ENCODE measurements at regions not wholly inside any gene's neighbourhood (a gene's known extent, or its start where the extent isn't known, plus 50 kb on each side); places are given as distances from the start of the nearest gene placed in this dataset.

GRCh38 chr4:160276785-160277325, 1174.0 kb downstream of the RAPGEF2 start:
- Mint-ChIP-seq H3K27me3 (no peaks in the 10 kb centered on the region), H3K36me3 (no peaks in the 10 kb centered on the region), H3K9me3 (peaks cover 19% of the 10 kb centered on the region), H3K4me3 (no peak overlapping the region), H3K27ac (no peak overlapping the region), H3K4me1 (no peaks in the 10 kb centered on the region)
- no peak for ATAC-seq (ENCODE audit: low read depth)
- POLR2A ChIA-PET: no interaction called here
- no peak for DNase-seq

- no peaks in the 10 kb centered on the region for H3K27me3 Mint-ChIP-seq
- DNase-seq: no peak
- ATAC-seq (ENCODE audit: low read depth): no peak
- no peak overlapping the region for H3K4me3 Mint-ChIP-seq
- H3K9me3 Mint-ChIP-seq: peaks cover 6% of the 10 kb centered on the region
- no peaks in the 10 kb centered on the region for H3K36me3 Mint-ChIP-seq
- H3K4me1 Mint-ChIP-seq: no peaks in the 10 kb centered on the region
- POLR2A ChIA-PET: no interaction called here
- H3K27ac Mint-ChIP-seq: no peak overlapping the region
These were observed 1180.2 kb downstream of the RAPGEF2 start for GRCh38 chr4:160283081-160283480.

GRCh38 chr4:160284516-160284915, 1181.6 kb downstream of the RAPGEF2 start:
- H3K4me1 Mint-ChIP-seq: no peaks in the 10 kb centered on the region
- POLR2A ChIA-PET: no interaction called here
- no peaks in the 10 kb centered on the region for H3K27me3 Mint-ChIP-seq

GRCh38 chr4:160286051-160286450, 1183.2 kb downstream of the RAPGEF2 start:
- POLR2A ChIA-PET: no interaction called here
- H3K27ac Mint-ChIP-seq: no peak overlapping the region

More at GRCh38 chr4:160284516-160284915, 1181.6 kb downstream of the RAPGEF2 start:
- Mint-ChIP-seq H3K27ac (no peak overlapping the region), H3K9me3 (peaks cover 6% of the 10 kb centered on the region), H3K36me3 (no peaks in the 10 kb centered on the region), H3K4me3 (no peak overlapping the region)
- no peak for ATAC-seq (ENCODE audit: low read depth)
- no peak for DNase-seq

GRCh38 chr4:160296476-160296875, 1193.6 kb downstream of the RAPGEF2 start:
- Mint-ChIP-seq H3K36me3 (no peaks in the 10 kb centered on the region), H3K9me3 (peaks cover 5% of the 10 kb centered on the region), H3K27ac (no peak overlapping the region), H3K4me3 (no peak overlapping the region), H3K4me1 (no peaks in the 10 kb centered on the region), H3K27me3 (no peaks in the 10 kb centered on the region)
- DNase-seq: no peak
- ATAC-seq (ENCODE audit: low read depth): no peak
- POLR2A ChIA-PET: no interaction called here

More at GRCh38 chr4:160286051-160286450, 1183.2 kb downstream of the RAPGEF2 start:
- no peak for DNase-seq
- H3K9me3 Mint-ChIP-seq: peaks cover 2% of the 10 kb centered on the region
- H3K36me3 Mint-ChIP-seq: no peaks in the 10 kb centered on the region
- no peak overlapping the region for H3K4me3 Mint-ChIP-seq
- no peaks in the 10 kb centered on the region for H3K4me1 Mint-ChIP-seq
- no peaks in the 10 kb centered on the region for H3K27me3 Mint-ChIP-seq
- ATAC-seq (ENCODE audit: low read depth): no peak

- Mint-ChIP-seq H3K36me3 (no peaks in the 10 kb centered on the region), H3K27me3 (no peaks in the 10 kb centered on the region), H3K4me3 (no peak overlapping the region), H3K27ac (no peak overlapping the region), H3K4me1 (no peaks in the 10 kb centered on the region), H3K9me3 (peaks cover 2% of the 10 kb centered on the region)
- ATAC-seq (ENCODE audit: low read depth): no peak
- POLR2A ChIA-PET: no interaction called here
- no peak for DNase-seq
These were observed 1196.3 kb downstream of the RAPGEF2 start for GRCh38 chr4:160299177-160299576.

GRCh38 chr4:160299608-160300007, 1196.7 kb downstream of the RAPGEF2 start:
- no peak overlapping the region for H3K27ac Mint-ChIP-seq
- POLR2A ChIA-PET: no interaction called here
- DNase-seq (no peak), ATAC-seq (ENCODE audit: low read depth) (no peak)
- no peak overlapping the region for H3K4me3 Mint-ChIP-seq
- H3K36me3 Mint-ChIP-seq: no peaks in the 10 kb centered on the region
- peaks cover 2% of the 10 kb centered on the region for H3K9me3 Mint-ChIP-seq
- H3K27me3 Mint-ChIP-seq: no peaks in the 10 kb centered on the region
- H3K4me1 Mint-ChIP-seq: no peaks in the 10 kb centered on the region

GRCh38 chr4:160316036-160316435, 1213.2 kb downstream of the RAPGEF2 start:
- Mint-ChIP-seq H3K4me3 (no peak overlapping the region), H3K4me1 (no peaks in the 10 kb centered on the region), H3K27me3 (no peaks in the 10 kb centered on the region), H3K9me3 (peaks cover 1% of the 10 kb centered on the region), H3K36me3 (no peaks in the 10 kb centered on the region), H3K27ac (no peak overlapping the region)
- POLR2A ChIA-PET: no interaction called here
- no peak for DNase-seq
- ATAC-seq (ENCODE audit: low read depth): no peak

- ATAC-seq (ENCODE audit: low read depth) (no peak), DNase-seq (no peak)
- H3K9me3 Mint-ChIP-seq: no peaks in the 10 kb centered on the region
- no peaks in the 10 kb centered on the region for H3K36me3 Mint-ChIP-seq
- H3K4me3 Mint-ChIP-seq: no peak overlapping the region
- no peaks in the 10 kb centered on the region for H3K27me3 Mint-ChIP-seq
- H3K27ac Mint-ChIP-seq: no peak overlapping the region
- no peaks in the 10 kb centered on the region for H3K4me1 Mint-ChIP-seq
- POLR2A ChIA-PET: no interaction called here
These were observed 1215.8 kb downstream of the RAPGEF2 start for GRCh38 chr4:160318567-160319220.

- no peak for DNase-seq
- Mint-ChIP-seq H3K27ac (no peak overlapping the region), H3K27me3 (no peaks in the 10 kb centered on the region), H3K36me3 (no peaks in the 10 kb centered on the region), H3K4me1 (no peaks in the 10 kb centered on the region), H3K9me3 (no peaks in the 10 kb centered on the region), H3K4me3 (no peak overlapping the region)
- ATAC-seq (ENCODE audit: low read depth): no peak
- POLR2A ChIA-PET: no interaction called here
These were observed 1216.5 kb downstream of the RAPGEF2 start for GRCh38 chr4:160319221-160319867.

- Mint-ChIP-seq H3K4me1 (no peaks in the 10 kb centered on the region), H3K27ac (no peak overlapping the region), H3K9me3 (no peaks in the 10 kb centered on the region), H3K36me3 (no peaks in the 10 kb centered on the region), H3K27me3 (no peaks in the 10 kb centered on the region), H3K4me3 (no peak overlapping the region)
- no peak for ATAC-seq (ENCODE audit: low read depth)
- DNase-seq: no peak
- POLR2A ChIA-PET: no interaction called here
These were observed 1217.0 kb downstream of the RAPGEF2 start for GRCh38 chr4:160319868-160320260.

- no peak overlapping the region for H3K4me3 Mint-ChIP-seq
- no peaks in the 10 kb centered on the region for H3K27me3 Mint-ChIP-seq
- no peak for DNase-seq
- no peak for ATAC-seq (ENCODE audit: low read depth)
- no peaks in the 10 kb centered on the region for H3K36me3 Mint-ChIP-seq
- H3K9me3 Mint-ChIP-seq: no peaks in the 10 kb centered on the region
- H3K27ac Mint-ChIP-seq: no peak overlapping the region
- no peaks in the 10 kb centered on the region for H3K4me1 Mint-ChIP-seq
- POLR2A ChIA-PET: no interaction called here
These were observed 1223.2 kb downstream of the RAPGEF2 start for GRCh38 chr4:160326110-160326509.

- Mint-ChIP-seq H3K27ac (no peak overlapping the region), H3K27me3 (no peaks in the 10 kb centered on the region), H3K36me3 (no peaks in the 10 kb centered on the region), H3K4me1 (no peaks in the 10 kb centered on the region), H3K9me3 (no peaks in the 10 kb centered on the region), H3K4me3 (no peak overlapping the region)
- ATAC-seq (ENCODE audit: low read depth): no peak
- DNase-seq: no peak
- POLR2A ChIA-PET: no interaction called here
These were observed 1244.3 kb downstream of the RAPGEF2 start for GRCh38 chr4:160347197-160347596.

GRCh38 chr4:160350944-160351343, 1248.1 kb downstream of the RAPGEF2 start:
- DNase-seq (no peak), ATAC-seq (ENCODE audit: low read depth) (no peak)
- Mint-ChIP-seq H3K27me3 (no peaks in the 10 kb centered on the region), H3K4me3 (no peak overlapping the region), H3K4me1 (no peaks in the 10 kb centered on the region), H3K9me3 (no peaks in the 10 kb centered on the region), H3K36me3 (no peaks in the 10 kb centered on the region), H3K27ac (no peak overlapping the region)
- POLR2A ChIA-PET: no interaction called here
